ENCODE measurements at regions not wholly inside any gene's neighbourhood (a gene's known extent, or its start where the extent isn't known, plus 50 kb on each side); places are given as distances from the start of the nearest gene placed in this dataset.

DNA sequence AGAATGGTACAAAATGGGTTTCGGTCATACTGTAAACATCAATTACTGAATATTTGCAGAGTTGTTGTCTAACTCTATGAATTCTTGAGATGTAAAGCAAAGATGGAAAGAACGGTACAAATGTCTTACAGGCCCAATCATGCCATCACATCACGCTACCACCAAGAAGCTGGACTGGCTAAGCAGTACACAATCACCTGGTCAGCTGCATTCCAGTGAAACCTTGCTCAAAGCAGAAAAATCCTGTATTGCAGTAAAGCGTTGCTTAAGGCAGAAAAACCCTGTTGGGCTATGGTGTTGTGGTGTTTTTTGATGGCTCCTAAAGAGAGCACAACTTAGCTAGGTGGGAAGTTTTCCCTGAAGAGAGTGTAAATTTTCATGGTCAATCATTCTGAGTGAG lies 112.6 kb upstream of the RASA1 start:
- TF ChIP-seq, protein P1, sequence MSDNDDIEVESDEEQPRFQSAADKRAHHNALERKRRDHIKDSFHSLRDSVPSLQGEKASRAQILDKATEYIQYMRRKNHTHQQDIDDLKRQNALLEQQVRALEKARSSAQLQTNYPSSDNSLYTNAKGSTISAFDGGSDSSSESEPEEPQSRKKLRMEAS (IDR thresholded peaks at IDR 0.05): no peak
- no peak for TF ChIP-seq TAF1 (IDR thresholded peaks at IDR 0.05; ENCODE audit: low read depth)
- TF ChIP-seq RAD21 (IDR thresholded peaks at IDR 0.05; ENCODE audit: low read depth): no peak
- TF ChIP-seq ZBTB7A (IDR thresholded peaks at IDR 0.05; ENCODE audit: low read depth): no peak
- TF ChIP-seq CREB1 (IDR thresholded peaks at IDR 0.05; ENCODE audit: low read depth): no peak
- no peak for TF ChIP-seq CEBPB (IDR thresholded peaks at IDR 0.05)
- TF ChIP-seq YY1 (IDR thresholded peaks at IDR 0.05; ENCODE audit: low read depth): no peak
- no peak for TF ChIP-seq EGR1 (IDR thresholded peaks at IDR 0.05)
- TF ChIP-seq TEAD4 (IDR thresholded peaks at IDR 0.05): no peak
- TF ChIP-seq, protein P2, sequence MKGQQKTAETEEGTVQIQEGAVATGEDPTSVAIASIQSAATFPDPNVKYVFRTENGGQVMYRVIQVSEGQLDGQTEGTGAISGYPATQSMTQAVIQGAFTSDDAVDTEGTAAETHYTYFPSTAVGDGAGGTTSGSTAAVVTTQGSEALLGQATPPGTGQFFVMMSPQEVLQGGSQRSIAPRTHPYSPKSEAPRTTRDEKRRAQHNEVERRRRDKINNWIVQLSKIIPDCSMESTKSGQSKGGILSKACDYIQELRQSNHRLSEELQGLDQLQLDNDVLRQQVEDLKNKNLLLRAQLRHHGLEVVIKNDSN (IDR thresholded peaks at IDR 0.05): no peak
- TF ChIP-seq, protein P3, sequence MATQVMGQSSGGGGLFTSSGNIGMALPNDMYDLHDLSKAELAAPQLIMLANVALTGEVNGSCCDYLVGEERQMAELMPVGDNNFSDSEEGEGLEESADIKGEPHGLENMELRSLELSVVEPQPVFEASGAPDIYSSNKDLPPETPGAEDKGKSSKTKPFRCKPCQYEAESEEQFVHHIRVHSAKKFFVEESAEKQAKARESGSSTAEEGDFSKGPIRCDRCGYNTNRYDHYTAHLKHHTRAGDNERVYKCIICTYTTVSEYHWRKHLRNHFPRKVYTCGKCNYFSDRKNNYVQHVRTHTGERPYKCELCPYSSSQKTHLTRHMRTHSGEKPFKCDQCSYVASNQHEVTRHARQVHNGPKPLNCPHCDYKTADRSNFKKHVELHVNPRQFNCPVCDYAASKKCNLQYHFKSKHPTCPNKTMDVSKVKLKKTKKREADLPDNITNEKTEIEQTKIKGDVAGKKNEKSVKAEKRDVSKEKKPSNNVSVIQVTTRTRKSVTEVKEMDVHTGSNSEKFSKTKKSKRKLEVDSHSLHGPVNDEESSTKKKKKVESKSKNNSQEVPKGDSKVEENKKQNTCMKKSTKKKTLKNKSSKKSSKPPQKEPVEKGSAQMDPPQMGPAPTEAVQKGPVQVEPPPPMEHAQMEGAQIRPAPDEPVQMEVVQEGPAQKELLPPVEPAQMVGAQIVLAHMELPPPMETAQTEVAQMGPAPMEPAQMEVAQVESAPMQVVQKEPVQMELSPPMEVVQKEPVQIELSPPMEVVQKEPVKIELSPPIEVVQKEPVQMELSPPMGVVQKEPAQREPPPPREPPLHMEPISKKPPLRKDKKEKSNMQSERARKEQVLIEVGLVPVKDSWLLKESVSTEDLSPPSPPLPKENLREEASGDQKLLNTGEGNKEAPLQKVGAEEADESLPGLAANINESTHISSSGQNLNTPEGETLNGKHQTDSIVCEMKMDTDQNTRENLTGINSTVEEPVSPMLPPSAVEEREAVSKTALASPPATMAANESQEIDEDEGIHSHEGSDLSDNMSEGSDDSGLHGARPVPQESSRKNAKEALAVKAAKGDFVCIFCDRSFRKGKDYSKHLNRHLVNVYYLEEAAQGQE (IDR thresholded peaks at IDR 0.05; ENCODE audit: low read depth): no peak

DNA sequence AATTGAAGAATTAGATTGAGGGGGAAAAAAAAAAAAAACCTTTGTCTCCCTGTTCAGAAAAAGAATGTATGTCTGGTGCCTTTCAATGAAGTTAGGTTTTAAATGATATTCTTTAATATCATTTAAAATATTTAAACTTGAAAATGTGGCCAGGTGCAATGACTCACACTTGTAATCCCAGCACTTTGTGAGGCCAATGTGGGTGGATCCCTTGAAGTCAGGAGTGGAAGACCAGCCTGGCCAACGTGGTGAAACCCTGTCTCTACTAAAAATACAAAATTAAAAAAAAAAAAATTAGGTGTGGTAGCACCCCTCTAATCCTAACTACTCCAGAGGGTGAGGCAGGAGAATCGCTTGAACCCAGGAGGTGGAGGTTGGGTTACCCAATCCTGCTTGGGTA lies 111.1 kb upstream of the RASA1 start:
- TF ChIP-seq, protein P1 (IDR thresholded peaks at IDR 0.05): no peak
- no peak for TF ChIP-seq TEAD4 (IDR thresholded peaks at IDR 0.05)

DNA sequence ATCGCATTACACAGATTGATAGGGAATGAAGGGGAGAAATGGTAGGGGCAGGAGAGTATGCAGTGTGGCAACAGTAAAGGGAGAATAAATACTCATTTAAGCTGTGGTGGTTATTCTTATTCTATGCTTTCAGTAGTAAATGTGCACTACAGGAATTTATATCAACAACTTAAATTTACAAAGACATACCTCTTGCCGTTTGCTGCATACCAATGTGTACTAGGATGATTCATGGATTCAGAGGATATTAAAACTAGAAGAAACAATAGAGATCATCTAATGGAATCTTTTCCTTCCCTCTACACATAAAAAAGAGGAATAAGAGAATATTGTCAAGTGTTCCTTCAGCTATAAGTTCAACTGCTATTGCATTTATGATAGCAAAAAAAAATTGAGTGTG lies 103.3 kb upstream of the RASA1 start:
- no peak for TF ChIP-seq EP300 (IDR thresholded peaks at IDR 0.05; ENCODE audit: borderline replicate concordance)
- TF ChIP-seq CREB1 (IDR thresholded peaks at IDR 0.05; ENCODE audit: low read depth): no peak
- TF ChIP-seq FOXM1 (IDR thresholded peaks at IDR 0.05; ENCODE audit: borderline replicate concordance, low read depth): no peak
- TF ChIP-seq YY1 (IDR thresholded peaks at IDR 0.05; ENCODE audit: low read depth): no peak
- TF ChIP-seq, protein P2 (IDR thresholded peaks at IDR 0.05): no peak
- TF ChIP-seq, protein P1 (IDR thresholded peaks at IDR 0.05): no peak
- TF ChIP-seq TAF1 (IDR thresholded peaks at IDR 0.05; ENCODE audit: low read depth): no peak

DNA sequence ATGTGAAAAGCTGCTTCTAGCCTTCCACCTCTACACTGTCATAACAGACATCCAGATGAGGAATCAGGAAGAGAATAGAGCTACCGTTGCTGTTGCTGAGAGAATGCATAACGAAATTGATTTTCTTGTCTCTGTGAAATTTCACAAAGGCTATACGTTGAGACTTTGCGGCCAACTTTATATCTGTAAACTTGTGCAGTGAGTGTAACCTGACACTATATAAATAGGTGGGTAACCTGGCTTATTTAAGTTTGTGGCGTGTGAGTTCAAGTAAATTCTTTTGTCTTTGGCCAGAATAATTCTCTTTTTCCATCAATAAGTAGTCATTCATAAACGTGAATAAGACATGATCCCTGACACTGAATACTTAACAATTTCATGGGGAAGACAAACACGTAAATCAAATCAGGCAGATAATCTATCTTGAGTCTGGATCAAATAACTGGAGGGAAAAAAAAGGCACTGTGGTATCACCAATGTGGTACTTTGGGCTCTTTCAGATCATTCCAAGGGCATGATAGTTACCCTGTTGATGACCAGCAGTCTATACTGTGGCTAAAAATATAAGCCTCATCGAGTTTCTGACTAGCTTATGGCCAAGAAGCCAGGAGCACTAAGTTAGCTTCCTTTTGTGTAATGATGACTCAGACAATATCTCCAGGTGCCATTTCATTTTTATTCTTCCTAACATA lies 98.2 kb upstream of the RASA1 start:
- TF ChIP-seq TEAD4 (IDR thresholded peaks at IDR 0.05): no peak
- TF ChIP-seq CREB1 (IDR thresholded peaks at IDR 0.05; ENCODE audit: low read depth): no peak
- TF ChIP-seq TAF1 (IDR thresholded peaks at IDR 0.05; ENCODE audit: low read depth): no peak
- TF ChIP-seq NFIC (IDR thresholded peaks at IDR 0.05): no peak
- TF ChIP-seq, protein P3 (IDR thresholded peaks at IDR 0.05; ENCODE audit: low read depth): no peak
- TF ChIP-seq TCF12 (IDR thresholded peaks at IDR 0.05; ENCODE audit: low read depth): no peak
- no peak for TF ChIP-seq YY1 (IDR thresholded peaks at IDR 0.05; ENCODE audit: low read depth)
- no peak for TF ChIP-seq CEBPB (IDR thresholded peaks at IDR 0.05)
- no peak for TF ChIP-seq EP300 (IDR thresholded peaks at IDR 0.05; ENCODE audit: borderline replicate concordance)
- no peak for TF ChIP-seq ZBTB7A (IDR thresholded peaks at IDR 0.05; ENCODE audit: low read depth)
- no peak for TF ChIP-seq EGR1 (IDR thresholded peaks at IDR 0.05)
- TF ChIP-seq FOXM1 (IDR thresholded peaks at IDR 0.05; ENCODE audit: borderline replicate concordance, low read depth): no peak
- no peak for TF ChIP-seq RAD21 (IDR thresholded peaks at IDR 0.05; ENCODE audit: low read depth)
- TF ChIP-seq, protein P1 (IDR thresholded peaks at IDR 0.05): no peak
- TF ChIP-seq, protein P2 (IDR thresholded peaks at IDR 0.05): no peak

DNA sequence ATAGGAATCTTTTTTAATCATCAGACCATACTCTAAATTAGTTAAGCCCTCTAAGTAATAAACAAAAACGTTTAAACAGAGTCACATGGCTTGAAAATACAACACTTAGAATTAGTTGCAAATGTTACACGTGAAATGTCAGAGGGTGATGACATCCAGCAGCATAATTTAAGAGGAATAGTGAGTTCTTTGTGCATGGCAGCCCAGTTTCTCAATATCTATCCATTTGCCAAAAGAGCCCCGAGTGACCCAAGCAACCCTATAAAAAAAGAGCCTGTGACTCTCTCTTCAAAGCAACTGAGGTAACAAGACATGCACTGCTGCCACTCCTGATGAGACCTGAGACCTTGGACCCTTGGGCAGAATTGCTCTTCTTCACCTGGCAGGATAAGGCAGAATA lies 96.9 kb upstream of the RASA1 start:
- TF ChIP-seq ZBTB7A (IDR thresholded peaks at IDR 0.05; ENCODE audit: low read depth) (no peak), YY1 (IDR thresholded peaks at IDR 0.05; ENCODE audit: low read depth) (no peak), FOXM1 (IDR thresholded peaks at IDR 0.05; ENCODE audit: borderline replicate concordance, low read depth) (no peak)
- TF ChIP-seq, protein P3 (IDR thresholded peaks at IDR 0.05; ENCODE audit: low read depth): no peak
